Muscle of arm (tissue), 1 donor: ENCODE measurements at regions not wholly inside any gene's neighbourhood (a gene's known extent, or its start where the extent isn't known, plus 50 kb on each side); places are given as distances from the start of the nearest gene placed in this dataset.
A peak's percentile ranks its signal among the peaks of the same experiment; 100 is the strongest.
"Not testable (repeated sequence)": the region's sequence is repeated elsewhere in the genome, so short reads cannot be mapped to it uniquely, and the experiment has no call there.

ENCODE experiments used
- DNase-seq: peaks from one replicate; pipeline ENCODE4 v3.0.0-alpha.2; 2013

DNA sequence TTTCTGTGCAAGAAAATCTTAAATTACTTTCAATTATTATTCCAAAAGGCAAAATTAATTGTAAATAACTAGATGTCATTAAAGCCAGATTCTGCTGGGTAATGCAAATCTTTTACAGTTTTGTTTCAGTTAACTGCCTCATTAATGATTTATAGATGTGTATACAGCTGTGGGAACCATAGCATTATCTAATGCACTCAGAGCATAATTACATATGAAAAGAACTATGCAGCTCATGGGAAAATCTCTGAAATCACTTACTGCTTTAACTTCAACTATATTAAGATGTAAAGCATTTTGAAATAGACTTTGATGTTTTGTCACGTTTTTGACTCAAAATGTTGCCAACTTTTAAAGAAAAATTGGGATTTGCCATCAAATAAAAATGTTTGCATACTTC, 630.3 kb upstream of the KLHL4 start:
- DNase-seq = no peak

DNA sequence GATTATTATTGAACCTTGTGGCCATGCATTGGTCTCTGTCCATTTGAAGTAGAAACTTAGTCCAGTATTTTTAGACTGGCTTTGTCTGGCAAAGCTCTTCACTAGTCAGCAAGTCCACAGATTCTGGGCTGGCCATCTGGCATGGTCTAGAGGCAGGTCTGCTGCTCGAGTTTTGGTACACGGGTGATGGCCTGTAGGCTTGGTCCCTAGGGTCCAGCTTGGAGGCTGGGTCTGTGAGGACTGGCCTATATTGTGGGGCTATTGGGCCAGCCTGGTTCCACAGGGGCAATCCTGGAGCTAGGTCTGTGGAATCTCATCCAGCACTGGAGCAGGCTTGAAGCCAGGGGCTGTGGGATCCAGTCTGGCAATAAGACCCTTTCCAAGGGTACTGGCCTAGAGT, 607.6 kb upstream of the KLHL4 start:
- DNase-seq = no peak

DNA sequence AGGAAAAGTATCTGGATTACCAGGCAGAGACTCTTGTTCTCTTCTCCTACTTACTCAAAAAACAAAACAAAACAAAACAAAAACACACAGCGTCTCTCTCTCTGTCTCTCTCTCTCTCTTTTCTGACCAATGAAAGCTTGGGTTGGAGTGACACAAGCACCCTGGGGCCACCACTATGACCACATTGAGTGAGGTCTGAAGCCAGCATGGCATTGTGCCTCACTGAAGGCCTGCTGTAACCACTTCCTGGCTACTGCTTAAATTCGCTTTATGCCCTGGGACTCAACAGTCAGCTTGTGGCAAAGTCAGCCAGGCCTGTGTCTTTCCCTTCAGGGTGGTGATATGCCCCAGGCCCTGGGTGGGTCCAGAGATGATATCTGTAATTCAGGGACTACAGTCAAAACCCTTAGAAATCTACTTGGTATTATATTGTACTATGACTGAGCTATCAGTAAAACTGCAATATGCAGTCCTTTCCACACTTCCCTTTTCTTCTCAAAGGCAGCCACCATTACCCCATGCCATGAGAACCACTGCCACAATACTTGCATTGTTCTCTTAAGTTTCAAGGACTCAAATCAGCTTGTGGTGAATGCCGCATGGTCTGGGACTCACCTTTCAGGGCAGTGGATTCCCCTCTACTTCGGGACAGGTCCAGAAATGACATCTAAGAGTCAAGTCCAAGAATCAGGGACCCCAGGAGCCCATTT, 606.8 kb upstream of the KLHL4 start:
- DNase-seq = no peak

DNA sequence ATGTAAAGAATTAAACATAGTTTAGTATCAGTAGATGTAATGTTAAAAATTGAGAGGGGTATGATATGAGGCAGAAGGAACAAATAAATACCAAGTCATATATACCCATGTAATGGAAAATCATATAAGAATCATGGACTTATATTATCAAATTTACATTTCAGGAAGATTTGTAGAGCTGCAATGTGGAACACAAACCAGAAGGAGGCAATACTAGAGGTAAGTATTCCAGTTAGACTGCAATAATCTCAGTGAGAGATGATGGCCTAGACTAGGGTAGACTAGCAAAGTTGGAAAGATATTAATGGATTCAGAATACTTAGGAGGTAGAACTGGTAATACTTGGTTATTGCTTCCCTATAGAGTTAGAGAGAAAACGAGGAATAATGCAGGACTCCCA, 603.0 kb upstream of the KLHL4 start:
- DNase-seq = no peak

DNA sequence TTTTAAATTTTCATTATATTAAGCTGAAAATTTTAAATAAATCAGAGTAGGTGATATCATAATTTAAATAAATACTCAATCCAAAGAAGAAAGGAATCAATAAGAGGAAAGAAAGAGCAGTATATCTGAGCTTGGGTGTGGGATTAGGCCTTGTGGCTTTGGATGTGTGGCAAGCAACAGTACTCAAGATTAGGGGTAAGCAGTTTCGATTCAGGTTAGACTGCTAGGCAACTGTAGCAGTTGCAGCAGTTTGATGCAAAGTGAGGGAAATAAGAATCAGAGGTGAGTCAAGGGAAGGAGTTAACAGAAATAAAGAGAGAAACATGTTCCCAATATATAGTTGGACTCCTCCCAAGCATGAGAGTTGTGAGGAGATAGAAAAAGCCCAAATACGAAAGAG, 599.6 kb upstream of the KLHL4 start:
- no peak for DNase-seq

DNA sequence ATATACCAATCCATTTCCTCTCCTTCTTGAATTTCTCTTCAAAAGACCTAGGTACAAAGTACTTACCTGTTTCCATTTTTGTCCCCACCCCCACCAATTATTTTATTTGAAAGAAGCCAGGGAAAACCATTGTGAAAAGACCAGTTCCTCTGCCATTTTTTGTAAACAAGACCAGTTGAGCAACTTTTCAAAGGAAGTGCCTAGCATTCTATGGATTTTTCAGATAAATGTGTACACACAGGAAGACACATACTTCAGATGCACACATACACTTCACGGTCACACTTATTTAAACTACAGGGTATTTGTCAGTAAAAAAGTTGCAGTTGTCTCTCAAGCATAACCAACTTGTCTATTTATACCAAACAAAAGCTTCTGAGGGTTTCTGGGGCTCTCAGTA, 587.2 kb upstream of the KLHL4 start:
- no peak for DNase-seq

DNA sequence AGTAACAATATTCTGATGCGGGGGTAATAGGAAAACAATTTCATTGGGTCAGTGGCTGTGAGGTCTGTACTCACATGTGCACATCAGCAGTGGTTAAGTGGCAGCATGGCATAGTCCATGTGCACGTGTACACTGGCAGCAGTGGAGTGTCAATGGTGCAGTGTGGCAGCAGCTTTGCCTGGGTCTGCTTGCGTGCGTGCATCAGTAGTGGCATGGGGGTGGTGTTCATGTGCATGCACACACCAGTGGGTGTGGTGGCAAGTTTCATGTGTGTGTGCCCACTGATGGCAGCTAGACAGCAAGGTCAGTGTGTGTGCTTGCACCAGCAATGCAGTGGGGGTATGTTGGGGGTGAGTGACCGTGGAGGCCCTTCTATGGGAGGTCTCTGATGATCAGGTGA, 581.6 kb upstream of the KLHL4 start:
- DNase-seq = no peak

DNA sequence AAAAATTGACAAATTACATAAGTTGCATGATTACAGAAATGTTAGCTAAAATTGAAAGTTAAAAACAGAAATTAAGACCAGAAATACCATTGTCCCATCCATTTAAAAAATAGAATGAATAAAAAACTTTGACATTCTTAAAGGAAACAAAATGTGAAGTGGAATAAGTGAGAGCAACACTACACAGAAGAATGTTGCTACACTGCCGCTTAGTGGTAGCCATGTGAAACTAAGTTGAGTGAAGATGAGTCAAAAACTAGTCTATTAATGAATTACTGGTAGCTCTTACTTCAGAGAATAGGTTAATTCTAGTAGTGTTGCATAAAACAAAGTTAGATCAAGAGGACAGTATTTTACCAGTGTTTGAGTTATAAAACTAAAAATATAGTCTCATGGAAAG, 571.0 kb upstream of the KLHL4 start:
- DNase-seq = peak; percentile 24

DNA sequence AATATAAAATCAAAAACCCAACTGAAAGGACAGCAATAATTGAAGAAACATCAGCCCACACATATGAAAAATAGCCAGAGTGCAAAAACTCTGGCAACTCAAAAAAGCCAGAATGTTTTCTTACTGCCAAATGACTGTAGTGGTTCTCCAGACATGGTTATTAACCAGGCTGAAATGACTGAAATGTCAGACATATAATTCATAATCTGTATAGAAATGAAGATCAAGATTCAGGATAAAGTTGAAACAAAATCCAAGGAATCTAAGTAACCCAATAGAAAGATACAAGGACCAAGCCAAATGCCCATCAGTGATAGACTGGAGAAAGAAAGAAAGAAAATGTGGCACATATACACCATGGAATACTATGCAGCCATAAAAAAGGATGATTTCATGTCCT, 553.3 kb upstream of the KLHL4 start:
- DNase-seq = no peak

DNA sequence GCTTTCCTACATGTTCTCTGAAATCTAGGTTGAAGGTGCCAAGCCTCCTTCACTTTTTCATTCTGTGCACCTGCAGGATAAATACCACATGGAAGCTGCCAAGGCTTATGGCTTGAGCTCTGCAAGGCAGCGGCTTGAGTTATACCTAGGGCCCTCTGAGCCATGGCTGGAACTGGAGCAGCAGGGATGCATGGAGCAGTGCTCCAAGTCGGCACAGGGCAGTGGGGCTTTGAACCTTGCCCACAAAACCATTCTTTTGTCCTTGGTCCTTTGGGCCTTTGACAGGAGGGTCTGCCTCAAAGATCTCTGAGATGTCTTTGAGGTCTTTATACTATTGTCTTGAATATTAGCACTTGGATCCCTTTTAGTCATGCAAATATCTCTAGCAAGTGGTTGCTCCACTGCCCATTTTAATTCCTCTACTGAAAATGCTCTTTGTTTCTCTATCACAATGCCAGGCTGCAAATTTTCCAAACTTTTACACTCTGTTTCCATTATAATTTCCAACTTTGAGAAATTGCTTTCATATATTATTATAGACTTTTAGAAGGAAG, 536.2 kb upstream of the KLHL4 start:
- DNase-seq = no peak

DNA sequence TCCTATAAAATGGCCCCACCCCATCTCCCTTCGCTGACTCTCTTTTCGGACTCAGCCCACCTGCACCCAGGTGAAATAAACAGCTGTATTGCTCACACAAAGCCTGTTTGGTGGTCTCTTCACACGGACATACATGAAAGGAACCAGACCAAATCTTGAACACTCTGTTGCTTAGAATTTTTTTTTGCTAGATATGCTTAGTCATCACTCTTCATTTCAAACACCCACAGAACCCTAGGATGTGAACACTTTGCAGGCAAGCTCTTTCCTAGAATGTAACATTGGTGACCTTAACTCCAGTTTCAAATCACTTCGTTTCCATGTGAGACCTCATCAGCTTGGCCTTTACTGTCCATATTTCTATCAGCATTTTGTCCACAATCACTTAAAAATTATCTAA, 530.3 kb upstream of the KLHL4 start:
- not testable (repeated sequence) for DNase-seq

DNA sequence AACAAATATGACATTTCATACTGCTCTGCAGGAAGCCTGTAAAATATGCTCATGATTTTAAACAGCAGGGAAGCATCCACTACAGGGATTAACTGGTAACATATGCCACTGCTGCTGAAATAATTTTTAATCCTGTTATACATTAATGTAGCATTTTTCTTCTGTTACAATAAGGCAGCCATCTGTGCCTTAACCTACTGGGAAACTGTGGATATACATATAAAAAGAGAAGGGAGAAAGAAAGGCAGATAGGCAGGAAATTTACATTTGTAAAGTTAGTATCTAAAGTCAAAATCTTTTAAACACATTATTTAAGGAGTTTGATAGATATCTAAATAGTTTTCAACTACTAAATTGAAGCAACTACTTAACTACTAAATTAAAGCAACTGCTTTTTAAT, 514.6 kb upstream of the KLHL4 start:
- DNase-seq = no peak

DNA sequence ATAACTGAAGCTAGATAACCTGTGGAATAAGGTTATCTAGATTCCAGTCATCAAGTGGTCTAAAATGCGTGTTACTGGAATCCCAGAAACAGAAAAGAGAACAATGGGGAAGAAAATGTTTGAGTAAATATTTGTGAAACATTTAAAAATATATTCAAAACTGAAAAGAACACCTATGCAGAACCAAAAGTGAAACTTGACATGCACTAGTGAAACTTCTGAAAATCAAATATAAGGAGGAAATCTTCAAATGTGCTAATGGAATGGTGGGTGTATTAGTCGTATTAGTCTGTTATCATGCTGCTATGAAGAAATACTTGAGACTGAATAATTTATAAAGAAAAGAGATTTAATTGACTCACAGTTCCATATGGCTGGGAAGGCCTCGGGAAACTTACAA, 512.4 kb upstream of the KLHL4 start:
- DNase-seq = no peak

DNA sequence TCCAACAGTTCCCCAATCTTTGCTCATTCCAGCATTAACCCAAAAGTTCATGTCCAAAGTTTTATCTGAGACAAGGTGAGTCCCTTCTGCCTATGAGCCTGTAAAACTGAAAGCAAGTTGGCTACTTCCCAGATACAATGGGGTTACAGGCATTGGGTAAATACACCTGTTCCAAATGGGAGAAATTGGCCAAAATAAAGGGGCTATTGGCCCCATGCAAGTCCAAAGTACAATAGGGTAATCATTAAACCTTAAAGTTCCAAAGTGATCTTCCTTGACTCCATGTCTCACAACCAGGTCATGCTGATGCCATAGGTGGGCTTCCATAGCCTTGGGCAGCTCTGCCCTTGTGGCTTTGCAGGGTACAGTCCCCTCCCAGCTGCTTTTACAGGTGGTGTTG, 511.7 kb upstream of the KLHL4 start:
- DNase-seq = no peak

DNA sequence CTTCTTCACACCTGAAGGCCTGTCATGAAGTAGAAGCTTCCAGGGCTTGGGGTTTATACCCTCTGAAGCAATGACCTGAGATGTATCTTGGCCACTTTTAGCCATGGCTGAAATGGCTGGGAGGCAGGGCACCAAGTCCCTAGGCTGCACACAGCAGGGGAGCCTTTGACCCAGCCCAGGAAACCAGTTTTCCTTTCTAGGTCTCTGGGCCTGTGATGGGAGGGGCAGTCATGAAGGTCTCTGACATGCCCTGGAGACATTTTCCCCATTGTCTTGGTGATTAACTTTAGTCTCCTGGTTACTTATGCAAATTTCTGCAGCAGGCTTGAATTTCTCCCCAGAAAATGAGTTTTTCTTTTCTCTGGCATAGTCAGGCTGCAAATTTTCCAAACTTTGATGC, 511.0 kb upstream of the KLHL4 start:
- no peak for DNase-seq

DNA sequence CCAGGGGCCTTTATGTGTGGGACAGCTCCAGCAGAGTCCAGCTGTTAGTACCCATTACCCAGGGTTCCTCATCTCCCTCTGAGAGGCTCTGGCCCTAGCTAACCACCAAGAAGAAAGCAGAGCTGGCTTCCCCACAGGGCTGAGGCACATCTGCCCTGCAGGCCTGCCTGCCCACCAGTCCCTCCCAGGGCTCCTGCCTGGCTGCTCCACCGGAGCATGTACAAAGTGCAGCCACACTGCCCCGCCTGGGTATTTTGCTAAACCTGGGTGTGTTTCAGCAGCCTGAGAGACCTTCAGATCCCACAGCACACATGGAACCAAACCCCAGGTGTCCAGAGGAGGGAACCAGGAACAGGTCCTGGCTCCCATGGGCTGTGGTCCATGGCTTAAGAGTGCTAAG, 500.4 kb upstream of the KLHL4 start:
- DNase-seq = no peak

DNA sequence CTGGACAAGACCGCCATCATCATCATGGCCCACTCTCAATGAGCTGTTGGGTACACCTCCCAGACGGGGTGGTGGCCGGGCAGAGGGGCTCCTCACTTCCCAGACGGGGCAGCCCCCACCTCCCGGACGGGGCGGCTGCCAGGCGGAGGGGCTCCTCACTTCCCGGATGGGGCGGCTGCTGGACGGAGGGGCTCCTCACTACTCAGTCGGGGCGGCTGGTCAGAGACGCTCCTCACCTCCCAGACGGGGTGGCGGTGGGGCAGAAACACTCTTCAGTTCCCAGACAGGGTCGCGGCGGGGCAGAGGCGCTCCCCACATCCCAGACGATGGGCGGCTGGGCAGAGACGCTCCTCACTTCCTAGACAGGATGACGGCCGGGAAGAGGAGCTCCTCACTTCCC, 484.5 kb upstream of the KLHL4 start:
- not testable (repeated sequence) for DNase-seq

DNA sequence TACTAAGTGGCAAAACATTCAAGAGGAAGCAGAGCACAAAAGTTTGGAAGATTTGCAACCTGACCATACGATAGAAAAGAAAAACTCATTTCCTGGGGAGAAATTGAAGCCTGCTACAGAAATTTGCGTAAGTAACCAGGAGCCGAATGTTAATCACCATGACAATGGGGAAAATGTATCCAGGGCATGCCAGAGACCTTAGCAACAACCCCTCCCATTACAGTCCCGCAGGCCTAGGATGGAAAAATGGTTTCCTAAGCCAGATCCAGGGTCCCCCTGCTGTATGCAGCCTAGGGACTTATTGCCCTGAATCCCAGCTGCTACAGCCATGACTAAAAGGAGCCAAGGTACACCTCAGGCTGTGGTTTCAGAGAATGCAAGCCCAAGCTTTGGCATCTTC, 472.2 kb upstream of the KLHL4 start:
- DNase-seq = no peak

DNA sequence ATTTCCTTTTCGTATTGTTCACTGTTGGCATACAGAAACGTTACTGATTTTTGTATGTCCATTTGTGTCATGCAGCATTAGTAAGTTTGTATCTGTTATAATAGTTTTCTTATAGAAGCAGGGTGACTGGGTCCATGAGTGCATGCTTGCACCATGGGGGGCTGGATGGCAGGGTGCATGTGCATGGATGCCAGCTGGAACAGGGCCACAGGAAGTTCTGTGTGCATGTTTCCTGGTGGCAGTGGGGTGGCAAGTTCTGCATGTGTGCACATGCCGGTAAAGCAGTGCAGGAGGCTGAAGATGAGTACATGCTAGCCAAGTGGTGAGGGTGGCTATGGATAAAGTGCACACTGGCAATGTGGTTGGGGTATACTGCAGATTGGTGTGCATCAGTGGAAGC, 468.0 kb upstream of the KLHL4 start:
- DNase-seq = no peak

DNA sequence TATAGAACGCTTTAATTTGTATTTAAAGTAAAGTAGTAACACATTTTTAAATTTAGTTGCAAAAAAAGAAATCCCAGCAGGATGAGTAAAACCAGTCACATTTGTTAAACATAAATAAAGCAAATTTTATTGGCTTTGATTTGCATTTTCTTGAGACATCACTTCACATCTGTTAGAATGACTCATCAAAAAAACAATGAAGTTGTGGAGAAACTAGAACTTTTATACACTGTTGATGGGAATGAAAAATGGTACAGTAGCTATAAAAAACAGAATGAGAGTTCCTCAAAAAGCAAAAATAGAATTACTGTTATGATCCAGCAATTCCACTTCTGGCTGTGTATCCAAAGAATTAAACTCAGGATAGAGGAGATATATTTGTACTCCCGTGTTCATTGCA, 454.0 kb upstream of the KLHL4 start:
- DNase-seq = no peak

DNA sequence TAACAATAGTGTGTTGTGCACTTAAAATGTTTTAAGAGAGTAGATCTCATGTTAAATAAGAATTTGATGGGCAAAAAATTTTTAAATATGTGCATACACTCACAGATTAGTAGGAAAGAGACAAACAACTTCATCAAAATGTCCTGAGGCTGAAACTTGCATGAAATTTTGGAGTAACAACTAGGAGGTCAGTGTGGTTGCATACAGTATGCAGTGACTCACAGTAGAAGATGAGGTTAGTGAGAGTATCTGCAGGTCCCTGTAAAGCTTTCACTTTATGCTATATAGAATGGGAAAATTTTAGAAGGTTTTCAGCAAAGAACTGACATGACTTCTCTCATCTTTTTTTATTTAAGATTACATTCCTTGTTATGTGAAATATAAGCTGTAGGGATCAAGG, 453.1 kb upstream of the KLHL4 start:
- DNase-seq = no peak

DNA sequence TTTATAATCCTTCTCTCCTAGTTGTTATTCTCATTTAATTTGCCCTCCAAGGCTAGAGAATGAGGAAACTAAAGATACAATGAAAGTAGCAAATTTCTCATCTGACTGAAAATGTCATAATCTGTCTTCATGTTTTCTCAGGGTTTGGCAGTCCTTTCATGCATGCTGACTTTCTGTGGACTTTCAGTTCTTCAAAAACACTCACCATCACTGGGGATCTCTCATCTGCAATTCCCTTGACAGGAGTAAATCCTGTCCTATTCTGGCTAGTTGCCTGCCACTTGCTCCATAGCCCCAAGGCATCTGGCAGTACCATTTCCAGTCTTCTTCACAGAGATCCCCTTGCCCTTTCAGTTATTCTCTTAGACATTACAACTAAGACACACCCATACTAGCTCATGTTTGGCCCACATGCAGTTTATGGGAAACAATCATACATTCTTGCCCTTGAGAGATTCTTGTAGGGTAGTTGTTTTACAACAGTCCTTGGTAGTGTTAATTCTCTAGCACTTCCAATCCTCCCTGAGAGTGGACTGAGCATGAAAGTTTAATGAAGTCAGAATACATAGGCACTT, 449.7 kb upstream of the KLHL4 start:
- no peak for DNase-seq

DNA sequence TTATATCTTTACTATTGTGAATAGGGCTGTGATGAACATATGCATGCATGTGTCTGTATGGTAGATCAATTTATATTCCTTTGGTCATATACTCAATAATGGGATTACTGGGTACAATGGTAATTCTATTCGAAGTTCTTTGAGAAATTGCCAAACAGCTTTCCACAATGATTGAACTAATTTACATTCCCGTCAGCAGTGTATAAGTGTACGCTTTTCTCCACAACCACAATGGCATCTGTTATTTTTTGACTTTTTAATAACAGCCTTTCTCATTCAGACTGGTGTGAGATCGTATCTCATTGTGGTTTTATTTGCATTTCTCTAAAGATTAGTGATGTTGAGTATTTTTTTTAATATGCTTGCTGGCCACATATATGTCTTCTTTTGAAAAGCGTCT, 439.4 kb upstream of the KLHL4 start:
- no peak for DNase-seq

DNA sequence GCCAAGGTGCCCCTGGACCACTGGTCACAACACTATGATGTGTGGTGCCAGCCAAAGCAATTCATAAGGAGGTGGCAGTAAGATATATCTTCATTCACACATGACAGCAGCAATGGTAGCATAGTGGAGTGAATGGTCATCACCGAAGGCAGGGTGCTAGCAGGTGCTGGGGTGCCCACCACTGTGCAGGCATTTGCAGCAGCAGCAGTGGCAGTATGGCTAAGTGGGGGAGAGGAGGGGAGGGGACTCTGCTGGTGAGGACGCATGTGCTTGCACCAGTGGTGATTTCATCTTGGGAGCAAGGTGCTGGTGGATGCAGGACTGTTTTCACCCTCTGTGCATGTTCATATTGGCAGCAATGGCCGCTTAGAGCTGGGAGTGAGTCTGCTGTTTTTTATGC, 419.1 kb upstream of the KLHL4 start:
- DNase-seq = no peak
